ENCODE measurements at regions not wholly inside any gene's neighbourhood (a gene's known extent, or its start where the extent isn't known, plus 50 kb on each side); places are given as distances from the start of the nearest gene placed in this dataset.
"Not testable (repeated sequence)": the region's sequence is repeated elsewhere in the genome, so short reads cannot be mapped to it uniquely, and the experiment has no call there.

DNA sequence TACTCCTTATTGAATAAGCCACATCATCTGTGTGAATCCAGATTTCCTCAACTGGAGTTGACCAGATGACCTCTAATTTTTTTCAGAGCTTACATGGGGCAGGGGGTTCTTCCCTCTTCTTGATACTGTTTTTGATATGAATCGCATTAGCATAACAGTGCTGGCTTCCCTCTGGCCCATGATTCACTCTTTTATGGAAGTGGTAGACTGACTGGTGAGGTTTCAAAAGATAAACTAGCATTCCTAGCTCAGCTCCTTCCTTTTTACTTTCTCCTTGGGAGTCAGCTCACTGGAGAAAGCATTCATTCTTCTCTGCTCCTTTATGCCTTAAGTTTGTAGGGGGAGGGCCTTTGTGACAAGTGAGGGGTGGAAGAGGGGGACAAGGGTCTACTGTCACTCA, 161.0 kb upstream of the FGF13 start:
- DNase-seq: no peak

DNA sequence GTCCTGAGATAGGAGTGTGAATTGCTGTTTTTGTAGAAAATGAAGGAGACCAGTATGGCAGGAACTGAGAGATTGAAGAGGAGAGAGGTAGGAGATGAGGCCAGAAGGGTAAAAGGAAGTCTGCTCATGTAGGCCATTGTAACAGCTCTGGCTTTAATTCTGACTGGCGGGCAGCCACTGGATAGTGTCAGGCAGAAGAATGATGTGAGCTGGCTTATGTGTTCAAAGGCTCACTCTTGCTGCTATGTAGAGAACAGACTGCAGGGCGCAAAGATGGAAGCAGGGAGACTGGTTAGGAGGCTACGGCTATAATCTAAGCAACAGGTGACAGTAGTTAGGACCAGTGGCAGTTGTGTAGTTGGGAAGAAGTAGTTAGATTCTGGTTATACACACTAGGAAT, 160.2 kb upstream of the FGF13 start:
- DNase-seq: no peak

DNA sequence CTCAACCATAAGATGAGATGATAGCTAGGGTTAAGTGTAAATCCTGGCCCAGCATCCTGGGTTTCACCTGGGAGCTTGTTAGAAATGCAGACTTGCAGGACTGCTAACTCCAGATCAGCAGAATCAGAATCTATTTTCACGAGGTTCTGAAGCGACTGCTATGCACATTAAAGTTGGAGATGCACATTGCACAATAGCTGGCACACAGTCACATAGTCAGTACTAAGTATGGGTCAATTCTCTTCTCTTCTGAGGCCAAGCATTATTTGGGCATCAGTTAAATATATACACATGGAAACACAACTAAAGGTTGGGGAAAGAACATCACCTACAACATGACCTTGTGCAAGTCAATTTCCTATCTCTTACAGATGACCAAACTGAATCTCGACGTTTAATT, 155.1 kb upstream of the FGF13 start:
- DNase-seq: no peak

DNA sequence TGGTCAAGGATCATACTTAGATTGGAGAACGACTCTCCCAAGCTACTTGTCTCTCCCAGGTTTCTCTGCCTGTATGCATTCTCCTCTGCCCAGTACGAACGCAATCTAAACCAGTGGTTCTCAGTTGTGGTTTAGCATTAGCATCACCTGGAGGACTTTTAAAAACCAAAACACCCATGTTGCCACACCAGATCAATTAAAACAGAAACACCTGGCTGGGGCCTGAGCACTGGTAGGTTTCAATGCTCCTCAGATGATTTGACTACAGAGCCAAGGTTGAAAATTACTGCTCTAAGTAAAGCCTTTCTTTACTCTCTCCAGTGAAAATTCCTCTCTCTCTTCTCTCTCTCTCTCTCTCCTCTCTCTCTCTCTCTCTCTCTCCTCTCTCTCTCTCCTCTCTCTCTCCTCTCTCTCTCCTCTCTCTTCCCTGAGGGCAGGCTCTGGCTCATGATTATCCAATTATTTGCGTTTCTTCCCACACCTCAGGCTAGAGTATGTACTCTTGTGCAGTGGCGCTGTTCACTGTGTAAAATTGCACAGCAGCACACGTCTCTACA, 153.7 kb upstream of the FGF13 start:
- DNase-seq: no peak

DNA sequence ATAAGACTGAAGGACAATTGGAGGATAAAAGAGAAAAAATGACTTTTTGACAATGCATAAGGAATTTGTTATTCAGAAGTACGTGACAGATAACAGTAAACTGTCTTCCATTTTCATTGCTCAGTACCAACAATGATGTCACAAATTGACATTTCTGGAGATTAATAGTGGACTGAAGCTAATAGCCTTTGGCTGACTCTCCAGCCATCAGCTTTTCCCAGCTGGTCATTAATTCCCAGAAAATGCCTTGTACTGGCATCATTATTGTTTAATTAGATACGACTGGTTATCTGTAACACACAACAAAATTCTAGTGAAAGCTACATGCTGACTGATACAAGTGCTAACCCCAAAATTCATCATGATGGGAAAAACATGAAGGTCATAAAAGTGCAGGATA, 147.9 kb upstream of the FGF13 start:
- DNase-seq: no peak

DNA sequence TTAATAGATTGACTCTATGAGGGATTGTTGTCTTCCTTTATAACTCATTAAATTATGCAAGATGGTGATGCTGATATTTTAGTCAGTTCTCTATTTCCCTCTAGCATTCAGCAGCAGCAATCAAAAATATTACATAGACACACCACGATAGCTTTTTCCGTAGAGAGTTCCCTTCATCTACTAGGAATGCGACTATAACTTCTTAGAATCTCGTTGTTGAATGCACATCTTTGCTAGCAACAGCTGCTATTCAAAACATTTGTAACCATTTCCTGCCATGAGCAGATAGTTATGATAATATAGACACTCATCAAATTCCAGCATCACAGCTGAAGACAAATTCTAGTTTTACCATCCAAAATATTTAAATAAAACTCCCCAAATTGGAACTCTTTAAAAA, 147.4 kb upstream of the FGF13 start:
- DNase-seq: no peak

DNA sequence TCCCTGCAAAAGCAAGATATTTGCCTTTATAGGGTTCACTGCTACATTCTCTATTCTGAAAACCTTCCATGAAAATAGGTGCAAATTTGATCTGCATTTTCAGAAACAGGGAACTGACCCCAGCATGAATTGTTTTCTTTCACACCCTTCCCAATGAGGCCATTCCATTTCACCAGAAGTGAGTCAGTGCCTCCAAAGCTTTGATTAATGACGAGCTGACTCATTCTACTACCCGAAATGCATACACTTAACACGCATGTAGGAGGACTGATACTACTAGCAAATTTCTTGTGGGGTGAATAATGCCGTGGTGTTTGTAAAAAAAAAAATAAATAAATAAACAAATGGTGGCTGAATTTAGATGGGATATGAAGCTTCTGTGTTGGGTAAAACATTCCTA, 146.9 kb upstream of the FGF13 start:
- DNase-seq: no peak

DNA sequence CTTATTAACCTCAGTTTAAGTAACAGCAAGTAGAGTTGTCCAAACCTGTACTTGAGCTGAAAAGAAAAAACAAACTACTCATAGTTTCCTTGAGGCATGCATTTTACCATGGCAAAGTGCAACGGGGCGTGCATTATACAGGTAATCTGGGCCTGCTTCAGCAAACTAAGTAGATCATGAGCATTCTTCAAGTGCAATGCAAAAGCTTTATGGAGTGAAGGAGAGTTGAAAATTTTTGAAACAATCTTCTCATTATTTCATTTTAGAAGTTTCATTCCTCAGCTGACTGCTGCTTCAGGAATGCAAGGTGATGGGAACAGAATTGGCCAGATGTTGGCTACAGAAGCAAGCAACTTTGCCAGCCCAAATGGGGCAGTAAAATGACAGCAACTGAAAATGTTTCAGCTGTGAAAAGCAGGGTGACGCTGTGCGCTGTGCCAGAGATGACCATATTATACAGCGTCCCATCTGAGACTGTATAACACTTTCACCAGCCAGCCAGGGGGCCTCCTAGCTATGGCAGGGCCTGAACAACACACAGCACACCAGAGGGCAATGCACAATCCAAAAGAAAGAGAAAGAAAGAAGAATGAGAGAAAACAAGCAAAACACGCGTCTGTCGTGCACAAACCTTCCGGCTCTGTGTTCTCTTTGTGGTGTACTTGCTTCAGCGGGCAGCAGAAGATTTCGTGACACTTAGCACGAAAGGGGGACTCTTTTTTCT, 145.5 kb upstream of the FGF13 start:
- DNase-seq: no peak

DNA sequence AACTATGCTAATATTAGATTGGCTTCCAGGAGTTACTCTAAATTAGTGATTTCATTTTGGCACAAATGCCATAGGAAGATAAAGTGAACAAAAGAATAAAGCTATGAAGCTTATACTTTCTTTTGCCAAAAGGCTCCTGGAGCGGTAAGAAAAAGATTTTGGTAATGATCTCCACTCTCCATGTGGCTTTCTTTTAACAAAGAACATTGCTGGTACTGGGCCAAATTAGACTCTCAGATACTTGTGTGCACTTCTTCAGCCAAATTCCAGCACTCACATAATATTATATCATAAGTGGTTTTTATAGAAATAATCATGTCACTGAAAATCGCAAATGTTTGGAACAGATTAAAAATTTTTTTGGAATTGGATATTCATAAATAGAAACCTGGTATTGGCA, 142.4 kb upstream of the FGF13 start:
- DNase-seq: no peak

DNA sequence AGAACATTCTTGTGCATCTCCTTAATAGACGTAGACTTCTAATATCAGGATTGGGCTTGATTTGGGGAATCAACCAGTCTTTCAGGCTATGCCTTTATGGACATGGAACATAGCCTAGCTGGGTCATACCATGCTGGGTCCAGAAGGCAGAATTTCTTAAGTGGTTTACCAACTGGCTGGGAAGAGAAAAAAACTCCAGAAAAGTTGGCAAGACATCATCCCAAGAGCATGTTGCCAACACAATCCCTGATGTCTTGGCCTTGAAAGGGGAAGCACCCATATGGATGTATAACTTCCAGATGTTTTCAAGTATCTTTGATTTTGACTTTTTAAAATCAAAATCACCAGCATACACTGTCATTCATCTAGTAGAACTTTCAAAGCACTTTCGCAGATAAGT, 138.0 kb upstream of the FGF13 start:
- DNase-seq: no peak

DNA sequence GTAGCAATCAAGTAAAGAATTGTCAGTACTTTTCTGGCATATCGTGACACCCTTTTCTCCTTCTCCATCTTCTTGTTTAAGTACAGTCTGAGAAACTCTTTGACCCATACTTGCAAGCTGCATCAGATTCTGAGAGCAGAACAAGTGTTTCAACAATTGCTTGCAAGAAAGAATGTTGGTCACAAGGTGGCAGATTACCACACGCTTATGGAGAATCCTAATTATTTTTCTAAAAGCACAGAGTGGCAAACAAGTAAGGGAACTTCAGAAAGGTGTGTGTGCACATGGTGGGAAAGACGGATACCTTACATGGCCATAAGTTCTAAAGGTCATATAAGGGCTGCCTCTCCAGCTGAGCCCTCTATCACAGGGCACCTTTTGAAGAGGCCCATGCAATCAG, 136.4 kb upstream of the FGF13 start:
- DNase-seq: peak in 1 of 56 donors; percentile 0

DNA sequence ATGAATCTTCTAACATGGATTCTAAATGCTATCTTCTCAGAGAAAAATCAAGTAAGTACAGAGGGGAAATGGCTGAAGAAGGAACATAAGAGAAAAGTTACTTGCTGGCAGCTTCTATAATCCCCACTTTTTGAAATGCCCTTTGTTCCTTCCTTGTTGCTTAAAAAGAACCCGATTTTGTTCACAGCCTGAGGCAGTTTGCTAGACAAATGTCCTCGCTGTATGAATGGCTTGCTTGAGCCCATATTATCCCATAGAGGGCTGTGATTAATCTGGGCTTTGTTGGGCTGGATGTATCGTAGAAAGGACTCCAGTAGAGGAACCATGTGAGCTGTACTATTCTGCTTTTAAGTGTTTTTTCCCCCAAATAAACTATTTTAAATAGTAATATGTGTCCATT, 134.3 kb upstream of the FGF13 start:
- no peak for DNase-seq

DNA sequence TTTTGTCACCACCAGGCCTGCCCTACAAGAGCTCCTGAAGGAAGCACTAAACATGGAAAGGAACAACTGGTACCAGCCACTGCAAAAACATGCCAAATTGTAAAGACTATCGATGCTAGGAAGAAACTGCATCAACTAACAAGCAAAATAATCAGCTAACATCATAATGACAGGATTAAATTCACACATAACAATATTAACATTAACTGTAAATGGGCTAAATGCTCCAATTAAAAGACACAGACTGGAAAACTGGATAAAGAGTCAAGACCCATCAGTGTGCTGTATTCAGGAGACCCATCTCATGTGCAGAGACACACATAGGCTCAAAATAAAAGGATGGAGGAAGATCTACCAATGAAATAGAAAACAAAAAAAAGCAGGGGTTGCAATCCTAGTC, 95.9 kb upstream of the FGF13 start:
- DNase-seq: not testable (repeated sequence)

DNA sequence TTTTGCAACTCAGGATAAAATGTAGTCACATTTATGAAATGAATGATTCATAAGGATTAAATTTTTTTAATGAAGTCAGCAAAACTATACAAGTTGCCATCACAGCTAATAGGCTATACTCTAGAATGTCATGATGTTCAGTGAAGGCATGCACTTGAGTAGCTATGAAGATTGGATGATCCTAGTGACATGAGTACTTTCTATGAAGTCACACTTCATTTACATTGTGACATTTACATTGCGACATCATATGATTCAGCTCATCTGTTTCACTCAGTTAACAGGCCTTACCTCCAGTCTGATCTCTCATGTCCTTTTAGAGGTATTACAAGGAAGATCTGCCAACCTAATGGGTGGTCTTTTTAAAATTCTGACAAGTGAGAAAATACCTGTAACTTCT, 82.7 kb upstream of the FGF13 start:
- no peak for DNase-seq

DNA sequence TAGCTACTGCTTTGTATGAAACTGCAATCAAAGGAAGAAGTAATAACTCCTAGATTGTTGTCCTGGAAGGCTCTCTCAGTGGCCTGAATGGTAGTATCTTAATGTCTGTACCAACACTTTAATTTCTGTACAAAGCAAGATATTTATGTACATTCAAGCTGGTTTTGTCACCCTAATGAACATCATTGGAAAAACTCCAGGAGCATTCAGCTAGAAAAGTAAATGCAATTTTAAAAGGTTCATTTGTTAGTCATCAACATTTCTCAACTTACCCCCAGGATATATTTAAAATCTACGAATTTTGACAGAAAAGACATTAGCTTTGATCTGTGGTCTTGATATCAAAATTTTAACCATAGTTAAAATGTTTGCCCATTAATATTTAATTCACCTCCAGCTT, 80.0 kb upstream of the FGF13 start:
- no peak for DNase-seq

DNA sequence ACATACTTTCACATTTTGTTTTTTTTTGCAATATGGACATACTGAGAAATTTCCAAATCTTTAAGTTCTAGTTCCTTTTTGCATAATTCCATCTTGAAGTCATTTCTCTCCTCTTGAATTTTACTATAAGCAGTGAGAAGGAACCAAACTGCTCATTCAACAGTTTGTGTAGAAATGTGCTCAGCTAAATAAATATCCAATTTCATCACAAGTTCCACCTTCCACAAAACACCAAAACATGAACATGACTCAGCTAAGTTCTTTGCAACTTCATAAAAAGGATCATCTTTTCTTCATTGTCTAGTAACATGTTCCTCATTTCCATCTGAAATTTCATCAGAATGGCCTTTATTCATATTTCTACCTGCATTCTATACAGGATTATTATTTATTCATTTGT, 77.3 kb upstream of the FGF13 start:
- no peak for DNase-seq

DNA sequence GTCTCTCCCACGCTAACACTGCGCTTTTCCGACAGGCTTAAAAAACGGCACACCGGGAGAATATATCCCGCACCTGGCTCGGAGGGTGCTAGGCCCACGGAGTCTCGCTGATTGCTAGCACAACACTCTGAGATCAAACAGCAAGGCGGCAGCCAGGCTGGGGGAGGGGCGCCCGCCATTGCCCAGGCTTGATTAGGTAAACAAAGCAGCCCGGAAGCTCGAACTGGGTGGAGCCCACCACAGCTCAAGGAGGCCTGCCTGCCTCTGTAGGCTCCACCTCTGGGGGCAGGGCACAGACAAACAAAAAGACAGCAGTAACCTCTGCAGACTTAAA, 67.0 kb upstream of the FGF13 start:
- DNase-seq: not testable (repeated sequence)

DNA sequence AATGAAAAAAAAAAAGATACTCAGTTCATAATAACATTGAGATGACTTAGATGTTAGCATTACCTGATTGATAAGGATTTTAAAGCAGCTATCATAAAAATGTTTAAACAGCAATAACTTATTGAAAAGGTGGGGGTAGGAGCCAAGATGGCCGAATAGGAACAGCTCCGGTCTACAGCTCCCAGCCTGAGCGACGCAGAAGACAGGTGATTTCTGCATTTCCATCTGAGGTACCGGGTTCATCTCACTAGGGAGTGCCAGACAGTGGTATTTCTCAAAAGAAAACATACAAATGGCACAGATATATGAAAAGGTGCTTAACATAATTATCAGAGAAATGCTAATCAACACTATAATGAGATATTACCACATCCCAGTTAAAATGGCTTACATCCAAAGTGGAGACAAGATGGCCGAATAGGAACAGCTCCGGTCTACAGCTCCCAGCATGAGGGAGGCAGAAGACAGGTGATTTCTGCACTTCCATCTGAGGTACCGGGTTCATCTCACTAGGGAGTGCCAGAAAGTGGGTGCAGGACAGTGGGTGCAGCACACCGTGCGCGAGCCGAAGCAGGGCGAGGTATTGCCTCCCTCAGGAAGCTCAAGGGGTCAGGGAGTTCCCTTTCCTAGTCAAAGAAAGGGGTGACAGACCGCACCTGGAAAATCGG, 66.5 kb upstream of the FGF13 start:
- not testable (repeated sequence) for DNase-seq

DNA sequence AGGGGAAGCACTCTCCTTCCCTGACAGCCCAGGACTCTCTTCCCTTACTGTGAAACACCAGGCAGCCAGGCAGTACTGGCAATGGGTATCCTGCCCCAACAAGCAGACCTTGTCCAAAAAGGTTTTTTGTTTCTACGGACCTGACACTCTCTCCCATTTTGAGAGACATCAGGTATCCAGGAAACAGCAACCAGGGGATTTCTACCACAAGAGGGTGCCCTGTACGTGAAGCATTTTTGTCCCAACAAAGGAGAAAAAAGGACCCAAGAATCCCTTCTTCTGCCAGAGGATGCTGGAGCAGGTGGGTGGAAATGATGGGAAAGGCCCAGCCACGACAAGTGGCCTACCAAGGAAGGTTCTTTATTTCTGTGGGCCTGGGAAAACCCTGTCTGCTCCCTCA, 65.7 kb upstream of the FGF13 start:
- DNase-seq: no peak

DNA sequence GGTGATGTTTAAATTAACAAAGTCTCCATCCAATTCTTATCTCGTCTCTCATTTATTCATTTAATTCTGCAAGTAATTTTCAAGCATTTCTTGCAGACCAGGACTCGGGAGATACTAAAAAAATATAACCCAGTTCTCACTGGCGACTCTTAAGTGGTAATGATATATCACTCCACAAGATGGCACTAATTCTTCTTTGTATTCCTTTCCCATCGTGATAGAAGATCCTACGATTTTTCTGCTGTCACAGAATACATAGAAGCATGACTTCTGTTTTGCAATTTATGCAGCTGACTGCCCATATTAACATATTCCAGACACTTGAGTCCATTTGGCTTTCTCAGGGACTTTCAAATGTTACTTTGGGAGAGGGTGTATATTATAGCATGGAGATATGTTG, 64.0 kb upstream of the FGF13 start:
- DNase-seq: peak in 1 of 56 donors; percentile 2

DNA sequence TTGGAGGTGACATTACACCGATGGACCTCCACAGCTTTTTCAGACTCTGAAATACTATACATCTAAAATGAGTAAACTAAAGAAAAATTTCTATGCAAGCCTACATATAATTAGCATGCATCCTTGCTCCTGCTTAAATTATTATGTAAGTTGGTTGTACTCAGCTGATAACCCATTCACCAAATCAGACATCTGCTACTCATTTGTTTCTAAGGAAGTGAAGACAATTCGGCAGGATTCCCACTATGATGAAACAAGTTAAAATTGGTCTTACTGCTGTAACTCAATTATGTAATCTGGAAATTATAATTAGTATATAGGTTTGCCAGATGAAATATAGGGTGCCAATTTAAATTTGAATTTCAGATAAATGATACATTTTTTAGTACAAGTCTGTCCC, 59.5 kb upstream of the FGF13 start:
- no peak for DNase-seq

DNA sequence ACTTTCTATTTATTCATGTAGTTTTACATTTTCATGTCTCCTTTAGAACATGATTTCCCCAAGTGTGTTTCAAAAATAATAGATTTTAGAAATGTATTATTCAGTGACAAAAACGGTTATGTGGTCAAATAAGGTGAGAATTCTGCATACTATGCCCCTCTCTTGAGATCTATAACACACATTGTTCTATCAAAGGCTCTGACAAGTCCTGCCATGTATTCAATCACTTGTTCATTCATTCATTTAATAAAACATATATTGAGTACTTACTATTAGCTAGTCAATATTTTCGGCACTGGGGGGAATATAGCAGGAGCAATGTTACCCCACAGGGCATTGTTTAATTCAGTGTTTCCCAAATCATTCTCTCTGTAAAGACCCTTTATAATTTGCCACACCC, 58.4 kb upstream of the FGF13 start:
- no peak for DNase-seq

DNA sequence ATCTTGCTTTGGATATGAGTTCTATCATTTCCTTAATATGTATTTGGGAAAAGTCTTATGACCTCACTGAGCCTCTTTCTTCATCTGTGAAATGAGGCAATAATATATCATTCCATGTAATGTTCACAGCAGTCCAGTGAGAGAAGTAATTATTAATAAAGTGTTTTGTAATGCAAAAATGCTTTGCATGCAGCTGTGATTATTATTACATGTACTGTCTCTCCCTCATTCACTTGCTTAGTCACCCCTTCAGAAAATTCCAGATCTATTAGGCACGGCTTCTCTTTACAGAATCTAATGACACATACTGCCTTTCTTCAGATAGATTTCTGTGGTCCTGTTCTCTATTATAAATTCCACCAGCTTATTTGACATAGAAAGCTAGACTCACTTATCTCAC, 53.5 kb upstream of the FGF13 start:
- DNase-seq: no peak
